ENCODE measurements at regions not wholly inside any gene's neighbourhood (a gene's known extent, or its start where the extent isn't known, plus 50 kb on each side); places are given as distances from the start of the nearest gene placed in this dataset.
"Not testable (repeated sequence)": the region's sequence is repeated elsewhere in the genome, so short reads cannot be mapped to it uniquely, and the experiment has no call there.

GRCh38 chr4:150016621-150017020 is 61.6 kb upstream of the DCLK2 start:
- TF ChIP-seq, protein P1, sequence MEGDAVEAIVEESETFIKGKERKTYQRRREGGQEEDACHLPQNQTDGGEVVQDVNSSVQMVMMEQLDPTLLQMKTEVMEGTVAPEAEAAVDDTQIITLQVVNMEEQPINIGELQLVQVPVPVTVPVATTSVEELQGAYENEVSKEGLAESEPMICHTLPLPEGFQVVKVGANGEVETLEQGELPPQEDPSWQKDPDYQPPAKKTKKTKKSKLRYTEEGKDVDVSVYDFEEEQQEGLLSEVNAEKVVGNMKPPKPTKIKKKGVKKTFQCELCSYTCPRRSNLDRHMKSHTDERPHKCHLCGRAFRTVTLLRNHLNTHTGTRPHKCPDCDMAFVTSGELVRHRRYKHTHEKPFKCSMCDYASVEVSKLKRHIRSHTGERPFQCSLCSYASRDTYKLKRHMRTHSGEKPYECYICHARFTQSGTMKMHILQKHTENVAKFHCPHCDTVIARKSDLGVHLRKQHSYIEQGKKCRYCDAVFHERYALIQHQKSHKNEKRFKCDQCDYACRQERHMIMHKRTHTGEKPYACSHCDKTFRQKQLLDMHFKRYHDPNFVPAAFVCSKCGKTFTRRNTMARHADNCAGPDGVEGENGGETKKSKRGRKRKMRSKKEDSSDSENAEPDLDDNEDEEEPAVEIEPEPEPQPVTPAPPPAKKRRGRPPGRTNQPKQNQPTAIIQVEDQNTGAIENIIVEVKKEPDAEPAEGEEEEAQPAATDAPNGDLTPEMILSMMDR (IDR thresholded peaks at IDR 0.05; ENCODE audit: insufficient read depth, low read length, poor library complexity, severe bottlenecking): not testable (repeated sequence)
- TF ChIP-seq EZH2phosphoT487 (conservative IDR thresholded peaks at IDR 0.05; ENCODE audit: low read length): not testable (repeated sequence)
